H1 (cell line): ENCODE measurements at regions not wholly inside any gene's neighbourhood (a gene's known extent, or its start where the extent isn't known, plus 50 kb on each side); places are given as distances from the start of the nearest gene placed in this dataset.

Experiments used
- CTCF ChIA-PET: fragments of 300-600 bp; sonication (Branson Sonifier 250); formaldehyde crosslinking; loops from one replicate; lab custom pipeline; 2021; ENCODE audit not compliant: partially characterized antibody; lab: Charles Lee
- POLR2A ChIA-PET: fragments of 300-600 bp; sonication (Branson Sonifier 250); formaldehyde crosslinking; loops from one replicate; lab custom pipeline; 2021; ENCODE audit warnings: inconsistent platforms; ENCODE audit not compliant: partially characterized antibody; lab: Charles Lee
- DNase-seq, 2 experiments: peaks; one replicate each; pipeline versions ENCODE4 v3.0.0 to v3.0.0-alpha.2; 2010 to 2022; ENCODE audit warnings: low spot score in 2 of 2, low read depth in 1 of 2, mixed read lengths in 1 of 2
- FAIRE-seq: peaks from 2 replicates; lab custom pipeline; 2011; peaks lifted over from hg19 to GRCh38; lab: Jason Lieb, UNC
- H2AFZ ChIP-seq: 2 replicates; pipeline ENCODE4 v1.8.1; 2012; ENCODE audit warnings: low read length, inconsistent platforms
- H2AK5ac ChIP-seq: 2 replicates; pipeline ENCODE4 v1.6.1; 2013; ENCODE audit warnings: low read depth, low read length
- H2BK120ac ChIP-seq: replicated peaks from 2 replicates; pipeline ENCODE3; 2013; ENCODE audit warnings: low read depth, low read length, inconsistent platforms
- H2BK12ac ChIP-seq: 2 replicates; pipeline ENCODE4 v1.6.1; 2013; ENCODE audit warnings: low read depth, low read length
- H2BK15ac ChIP-seq: 2 replicates; pipeline ENCODE4 v1.6.1; 2013; ENCODE audit warnings: low read length
- H2BK20ac ChIP-seq: 2 replicates; pipeline ENCODE4 v1.6.1; 2013; ENCODE audit warnings: low read length
- H2BK5ac ChIP-seq: 2 replicates; pipeline ENCODE4 v1.6.1; 2013; ENCODE audit warnings: low read depth, low read length
- H3K14ac ChIP-seq: 2 replicates; pipeline ENCODE4 v1.6.1; 2013; ENCODE audit warnings: inconsistent platforms; ENCODE audit not compliant: insufficient read length
- H3K18ac ChIP-seq: 2 replicates; pipeline ENCODE4 v1.6.1; 2013; ENCODE audit warnings: low read length; ENCODE audit errors: extremely low read depth
- H3K23ac ChIP-seq: 2 replicates; pipeline ENCODE4 v1.6.1; 2013; ENCODE audit warnings: inconsistent platforms; ENCODE audit not compliant: insufficient read length
- H3K23me2 ChIP-seq: 2 replicates; pipeline ENCODE4 v1.6.1; 2013; ENCODE audit warnings: low read depth, low read length
- H3K27ac ChIP-seq: 2 replicates; pipeline ENCODE4 v1.6.1; 2011; ENCODE audit warnings: low read depth, low read length, inconsistent platforms
- H3K27me3 ChIP-seq, 4 experiments: replicated peaks in 1 of 4; 1 replicate in 1 of 4; 2 replicates in 3 of 4; pipeline versions ENCODE4 v1.6.1 to v1.8.1; 2011 to 2013; ENCODE audit warnings: low read length in 3 of 4, mild to moderate bottlenecking in 3 of 4, inconsistent platforms in 2 of 4, mixed read lengths in 2 of 4, moderate library complexity in 1 of 4; ENCODE audit not compliant: control insufficient read depth in 3 of 4, insufficient read depth in 3 of 4; ENCODE audit errors: extremely low read depth in 1 of 4
- H3K36me3 ChIP-seq, 4 experiments: 2 replicates each; pipeline versions ENCODE4 v1.6.1 to v1.8.1; 2011 to 2013; ENCODE audit warnings: mild to moderate bottlenecking in 4 of 4, low read length in 3 of 4, moderate library complexity in 2 of 4, control low read depth in 1 of 4, inconsistent platforms in 1 of 4; ENCODE audit not compliant: insufficient read depth in 4 of 4, control insufficient read depth in 2 of 4
- H3K4ac ChIP-seq: replicated peaks from 2 replicates; pipeline ENCODE3; 2013; ENCODE audit warnings: low read length, low read depth, mixed read lengths, inconsistent platforms; ENCODE audit not compliant: insufficient read length
- H3K4me1 ChIP-seq, 4 experiments: replicated peaks in 1 of 4; 1 replicate in 1 of 4; 2 replicates in 3 of 4; pipeline versions ENCODE4 v1.6.1 to v1.8.1; 2011 to 2013; ENCODE audit warnings: low read length in 3 of 4, inconsistent platforms in 2 of 4, mixed read lengths in 1 of 4; ENCODE audit not compliant: insufficient read depth in 4 of 4, control insufficient read depth in 3 of 4
- H3K4me2 ChIP-seq, 2 experiments: 2 replicates each; pipeline versions ENCODE4 v1.6.1 to v1.8.1; 2011 to 2013; ENCODE audit warnings: low read depth in 2 of 2, low read length in 2 of 2, control low read depth in 1 of 2, inconsistent platforms in 1 of 2, mild to moderate bottlenecking in 1 of 2; ENCODE audit not compliant: insufficient read depth in 1 of 2
- H3K4me3 ChIP-seq, 4 experiments: fragments of 200-600, 300-600 bp in 1 of 4; sonication (generic), shearing (Covaris generic), sonication (Bioruptor Twin) in 1 of 4; 2 replicates each; pipeline versions ENCODE4 v1.5.1 to v1.8.1; 2011 to 2016; ENCODE audit warnings: low read length in 4 of 4, low read depth in 3 of 4, control low read depth in 2 of 4, inconsistent platforms in 2 of 4, mild to moderate bottlenecking in 2 of 4, mixed read lengths in 1 of 4, moderate library complexity in 1 of 4; ENCODE audit not compliant: insufficient read depth in 2 of 4; ENCODE audit errors: extremely low read depth in 1 of 4
- H3K56ac ChIP-seq: replicated peaks from 2 replicates; pipeline ENCODE3; 2013; ENCODE audit warnings: low read depth, mild to moderate bottlenecking, mixed read lengths, low read length, inconsistent platforms; ENCODE audit not compliant: insufficient read length
- H3K79me1 ChIP-seq: 2 replicates; pipeline ENCODE4 v1.6.1; 2013; ENCODE audit warnings: low read depth, low read length, control low read depth
- H3K79me2 ChIP-seq, 2 experiments: 2 replicates each; pipeline versions ENCODE4 v1.6.1 to v1.8.1; 2012 to 2013; ENCODE audit warnings: low read length in 2 of 2, mild to moderate bottlenecking in 2 of 2, inconsistent platforms in 1 of 2; ENCODE audit not compliant: insufficient read depth in 2 of 2, control insufficient read depth in 1 of 2
- H3K9ac ChIP-seq, 4 experiments: replicated peaks in 1 of 4; 1 replicate in 1 of 4; 2 replicates in 3 of 4; pipeline versions ENCODE4 v1.6.1 to v1.8.1; 2011 to 2013; ENCODE audit warnings: low read depth in 3 of 4, low read length in 3 of 4, control low read depth in 2 of 4, mild to moderate bottlenecking in 2 of 4, moderate library complexity in 2 of 4, inconsistent platforms in 1 of 4; ENCODE audit errors: extremely low read depth in 1 of 4
- H3K9me3 ChIP-seq, 2 experiments: 2 replicates each; pipeline versions ENCODE4 v1.6.1 to v1.8.1; 2012 to 2013; ENCODE audit warnings: mild to moderate bottlenecking in 2 of 2, moderate library complexity in 2 of 2, control low read depth in 1 of 2, inconsistent platforms in 1 of 2, low read depth in 1 of 2, low read length in 1 of 2, mixed read lengths in 1 of 2; ENCODE audit not compliant: insufficient read depth in 2 of 2
- H4K20me1 ChIP-seq, 2 experiments: replicated peaks in 1 of 2; 2 replicates each; pipeline versions ENCODE3 to v1.8.1; 2011 to 2013; ENCODE audit warnings: inconsistent platforms in 2 of 2, low read length in 2 of 2, mild to moderate bottlenecking in 1 of 2; ENCODE audit not compliant: insufficient read depth in 2 of 2, control insufficient read depth in 1 of 2
- H4K5ac ChIP-seq: 2 replicates; pipeline ENCODE4 v1.6.1; 2013; ENCODE audit warnings: low read length, low read depth, mixed read lengths, inconsistent platforms; ENCODE audit not compliant: insufficient read length
- H4K8ac ChIP-seq: 2 replicates; pipeline ENCODE4 v1.8.0; 2013; ENCODE audit warnings: mild to moderate bottlenecking, moderate library complexity, low read length, inconsistent platforms; ENCODE audit not compliant: insufficient read depth; ENCODE audit errors: extremely low read depth
- H4K91ac ChIP-seq: replicated peaks from 2 replicates; pipeline ENCODE3; 2013; ENCODE audit warnings: low read length, mixed read lengths, inconsistent platforms; ENCODE audit not compliant: insufficient read length
- CBX8 ChIP-seq: fragments of 300-800, 300-1000 bp; sonication (generic); IDR thresholded peaks from 2 replicates; pipeline ENCODE4 v1.7.1; 2016; ENCODE audit warnings: low read depth, low read length, borderline replicate concordance
- PHF8 ChIP-seq: fragments of 200-600 bp; sonication (generic); conservative IDR thresholded peaks from 2 replicates; pipeline ENCODE4 v1.7.1; 2012; ENCODE audit warnings: low read depth, mild to moderate bottlenecking, inconsistent platforms, low read length, moderate library complexity
- SIN3A ChIP-seq, 2 experiments: IDR thresholded peaks in 1 of 2; conservative IDR thresholded peaks in 1 of 2; 2 replicates each; pipeline ENCODE4 v1.6.1; 2011 to 2012; ENCODE audit warnings: low read length in 2 of 2, improper control_type of control experiment in 1 of 2, low read depth in 1 of 2, mild to moderate bottlenecking in 1 of 2
- SRF ChIP-seq: IDR thresholded peaks from 2 replicates; pipeline ENCODE4 v1.6.1; 2011; ENCODE audit warnings: mild to moderate bottlenecking, low read depth, low read length, moderate library complexity
- WGBS, 2 experiments: shearing (Covaris generic) in 1 of 2; methylation state at CpG; one replicate each; pipeline versions ENCODE4 v1.1.6 to v1.1.7; 2013 to 2015; ENCODE audit warnings: low lambda C conversion rate in 2 of 2, mixed read lengths in 2 of 2, inconsistent platforms in 1 of 2, low coverage in 1 of 2, missing lambda C conversion rate in 1 of 2; ENCODE audit not compliant: insufficient replicate concordance in 2 of 2, insufficient coverage in 1 of 2, insufficient read length in 1 of 2; ENCODE audit errors: extremely low coverage in 1 of 2, missing lambda C conversion rate in 1 of 2; 5-methylcytosine and 5-hydroxymethylcytosine counted together

DNA sequence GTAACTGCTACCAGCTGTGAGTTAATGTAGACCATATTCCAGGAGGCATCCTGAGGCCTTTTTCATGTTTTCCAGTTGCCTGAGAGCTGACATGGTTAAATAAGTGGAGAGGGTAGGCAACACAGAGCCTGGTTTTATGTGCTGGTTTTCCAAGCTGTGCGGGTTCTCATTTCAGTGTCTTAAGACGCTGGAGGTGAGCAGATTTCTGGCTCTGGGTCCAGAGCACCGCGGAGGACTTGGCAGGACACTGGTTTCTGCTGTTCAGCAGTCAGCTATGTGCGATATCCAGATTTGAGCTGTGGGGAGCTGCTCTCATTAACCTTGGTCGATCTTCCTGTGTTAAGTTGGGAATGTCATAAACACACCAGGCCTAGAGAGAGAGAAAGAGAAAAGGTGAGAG lies 680.8 kb downstream of the BCL11B start:
- no peak overlapping the region for H3K4ac ChIP-seq
- no peak overlapping the region for H2BK15ac ChIP-seq
- no peak overlapping the region for H3K14ac ChIP-seq
- no peaks in the 10 kb centered on the region for H3K79me2 ChIP-seq
- no peaks in the 10 kb centered on the region for H3K79me1 ChIP-seq
- H3K9ac ChIP-seq, result no peak overlapping the region
- H2BK5ac ChIP-seq, result no peak overlapping the region
- CTCF ChIA-PET, result no interaction called here
- H3K4me2 ChIP-seq, result no peak overlapping the region
- no peak overlapping the region for H4K8ac ChIP-seq
- no peaks in the 10 kb centered on the region for H4K20me1 ChIP-seq
- no peaks in the 10 kb centered on the region for H3K9me3 ChIP-seq
- no peak overlapping the region for H3K27ac ChIP-seq
- no peak overlapping the region for H2BK120ac ChIP-seq
- H3K36me3 ChIP-seq, result no peaks in the 10 kb centered on the region
- TF ChIP-seq SRF (no peak), SIN3A (conservative IDR thresholded peaks at IDR 0.05 in 1 of 2, IDR thresholded peaks at IDR 0.05 in 1 of 2; ENCODE audit: low read depth in 1 of 2, low read length in 2 of 2) (no peak), PHF8 (no peak), CBX8 (no peak)
- no peaks in the 10 kb centered on the region for H3K27me3 ChIP-seq
- no peak overlapping the region for H2AK5ac ChIP-seq
- H3K56ac ChIP-seq, result no peak overlapping the region
- no peak overlapping the region for H3K18ac ChIP-seq
- DNase-seq (no peak), FAIRE-seq (no peak)
- H3K4me3 ChIP-seq, result no peak overlapping the region
- H3K23ac ChIP-seq, result no peak overlapping the region
- no peaks in the 10 kb centered on the region for H3K4me1 ChIP-seq
- H4K91ac ChIP-seq, result no peak overlapping the region
- no peak overlapping the region for H4K5ac ChIP-seq
- POLR2A ChIA-PET, result no interaction called here
- no peak overlapping the region for H2BK20ac ChIP-seq
- H2AFZ ChIP-seq, result no peak overlapping the region
- WGBS, 2 experiments, result 81% methylated on average over 6 of the region's 6 CpGs; no CpG with 5 or more reads in 1 of the 2 experiments
- H3K23me2 ChIP-seq, result no peaks in the 10 kb centered on the region
- H2BK12ac ChIP-seq, result no peak overlapping the region
